ENCODE measurements at regions not wholly inside any gene's neighbourhood (a gene's known extent, or its start where the extent isn't known, plus 50 kb on each side); places are given as distances from the start of the nearest gene placed in this dataset.

- TF ChIP-seq YY1 (IDR thresholded peaks at IDR 0.05; ENCODE audit: insufficient read depth, insufficient read length), result no peak
- TF ChIP-seq SUZ12 (IDR thresholded peaks at IDR 0.05; ENCODE audit: extremely low read depth, insufficient read depth, insufficient read length), result no peak
- TF ChIP-seq ZNF274 (IDR thresholded peaks at IDR 0.05; ENCODE audit: low read depth, low read length), result no peak
Observed at GRCh38 chr3:105154692-105155091, 212.0 kb upstream of the ALCAM start.
